ENCODE measurements at regions not wholly inside any gene's neighbourhood (a gene's known extent, or its start where the extent isn't known, plus 50 kb on each side); places are given as distances from the start of the nearest gene placed in this dataset.

GRCh38 chr12:97875064-97875463 is 412.5 kb downstream of the RMST start:
- no peak for DNase-seq (ENCODE audit: low read depth in 1 of 2, low spot score in 1 of 2)
- Histone ChIP-seq H3K27me3 (ENCODE audit: insufficient read depth, poor library complexity, severe bottlenecking) (no peaks in the 10 kb centered on the region), H3K27ac (replicated peaks) (no peak overlapping the region), H3K4me3 (replicated peaks; ENCODE audit: insufficient read depth, low read length) (no peak overlapping the region)
- TF ChIP-seq CTCF (IDR thresholded peaks at IDR 0.05; ENCODE audit: insufficient read depth, low read length), result no peak
- no peak for TF ChIP-seq POLR2AphosphoS5 (IDR thresholded peaks at IDR 0.05; ENCODE audit: low read depth)
- TF ChIP-seq REST (IDR thresholded peaks at IDR 0.05; ENCODE audit: insufficient replicate concordance, low read depth), result no peak
- no peak for TF ChIP-seq GABPA (IDR thresholded peaks at IDR 0.05; ENCODE audit: low read depth)
- TF ChIP-seq SPI1 (IDR thresholded peaks at IDR 0.05; ENCODE audit: borderline replicate concordance, low read depth), result no peak

- no peak overlapping the region for H3K4me3 ChIP-seq (replicated peaks; ENCODE audit: insufficient read depth, low read length)
- H3K27ac ChIP-seq (replicated peaks), result no peak overlapping the region
- DNase-seq (ENCODE audit: low read depth in 1 of 2, low spot score in 1 of 2), result no peak
- no peaks in the 10 kb centered on the region for H3K27me3 ChIP-seq (ENCODE audit: insufficient read depth, poor library complexity, severe bottlenecking)
- no peak for TF ChIP-seq SPI1 (IDR thresholded peaks at IDR 0.05; ENCODE audit: borderline replicate concordance, low read depth)
Observed at GRCh38 chr12:97876780-97877179, 414.2 kb downstream of the RMST start.

GRCh38 chr12:97877404-97877803 is 414.8 kb downstream of the RMST start:
- no peak for DNase-seq (ENCODE audit: low read depth in 1 of 2, low spot score in 1 of 2)
- no peaks in the 10 kb centered on the region for H3K27me3 ChIP-seq (ENCODE audit: insufficient read depth, poor library complexity, severe bottlenecking)
- H3K4me3 ChIP-seq (replicated peaks; ENCODE audit: insufficient read depth, low read length), result no peak overlapping the region
- TF ChIP-seq CTCF (IDR thresholded peaks at IDR 0.05; ENCODE audit: insufficient read depth, low read length) (no peak), SPI1 (IDR thresholded peaks at IDR 0.05; ENCODE audit: borderline replicate concordance, low read depth) (no peak), REST (IDR thresholded peaks at IDR 0.05; ENCODE audit: insufficient replicate concordance, low read depth) (no peak), POLR2AphosphoS5 (IDR thresholded peaks at IDR 0.05; ENCODE audit: low read depth) (no peak), GABPA (IDR thresholded peaks at IDR 0.05; ENCODE audit: low read depth) (no peak)
- H3K27ac ChIP-seq (replicated peaks), result no peak overlapping the region

- peaks cover 2% of the 10 kb centered on the region for H3K27me3 ChIP-seq (ENCODE audit: insufficient read depth, poor library complexity, severe bottlenecking)
- no peak for DNase-seq (ENCODE audit: low read depth in 1 of 2, low spot score in 1 of 2)
Observed at GRCh38 chr12:97886511-97887176, 424.0 kb downstream of the RMST start.

More at GRCh38 chr12:97886511-97887176, 424.0 kb downstream of the RMST start:
- TF ChIP-seq SPI1 (IDR thresholded peaks at IDR 0.05; ENCODE audit: borderline replicate concordance, low read depth) (no peak), POLR2AphosphoS5 (IDR thresholded peaks at IDR 0.05; ENCODE audit: low read depth) (no peak), GABPA (IDR thresholded peaks at IDR 0.05; ENCODE audit: low read depth) (no peak), CTCF (IDR thresholded peaks at IDR 0.05; ENCODE audit: insufficient read depth, low read length) (no peak), REST (IDR thresholded peaks at IDR 0.05; ENCODE audit: insufficient replicate concordance, low read depth) (no peak)
- H3K27ac ChIP-seq (replicated peaks), result no peak overlapping the region
- H3K4me3 ChIP-seq (replicated peaks; ENCODE audit: insufficient read depth, low read length), result no peak overlapping the region

Measured in HL-60 (cell line).